Tibial artery (tissue), 4 donors: ENCODE measurements at regions not wholly inside any gene's neighbourhood (a gene's known extent, or its start where the extent isn't known, plus 50 kb on each side); places are given as distances from the start of the nearest gene placed in this dataset.

ENCODE experiments used
- DNase-seq, 2 donors: peaks; one replicate each; pipeline ENCODE4 v3.0.0-alpha.2; 2019
- H3K27ac ChIP-seq, 2 donors: fragments of 200-600 bp; sonication (generic) in 1 of 2; 1 replicate in 1 of 2; 2 replicates in 1 of 2; pipeline ENCODE4 v1.5.1; 2018 to 2019; ENCODE audit warnings: mild to moderate bottlenecking in 1 of 2
- H3K27me3 ChIP-seq, 2 donors: fragments of 200-600 bp; sonication (generic) in 1 of 2; one replicate each; pipeline versions ENCODE4 v1.5.1 to v1.6.0; 2016 to 2019
- H3K36me3 ChIP-seq, 3 donors: fragments of 200-600 bp; sonication (generic) in 2 of 3; one replicate each; pipeline ENCODE4 v1.5.1; 2016 to 2019; ENCODE audit warnings: mild to moderate bottlenecking in 2 of 3
- H3K4me1 ChIP-seq, 4 donors: fragments of 200-600 bp; sonication (generic) in 2 of 4; 1 replicate in 3 of 4; 2 replicates in 1 of 4; pipeline ENCODE4 v1.5.1; 2016 to 2019
- H3K4me3 ChIP-seq, 2 donors: fragments of 200-600 bp; sonication (generic) in 1 of 2; 1 replicate in 1 of 2; 2 replicates in 1 of 2; pipeline ENCODE4 v1.5.1; 2018 to 2019; ENCODE audit warnings: mild to moderate bottlenecking in 2 of 2
- H3K9me3 ChIP-seq, 3 donors: fragments of 200-600 bp; sonication (generic) in 1 of 3; one replicate each; pipeline ENCODE4 v1.5.1; 2016 to 2019
- CTCF ChIP-seq, 2 experiments: fragments of 200-600 bp in 1 of 2; fragments of 450-650 bp in 1 of 2; IDR thresholded peaks; one replicate each; pipeline ENCODE4 v1.5.1; 2017 to 2019; ENCODE audit warnings: antibody characterized with exemption in 2 of 2, mild to moderate bottlenecking in 1 of 2, moderate library complexity in 1 of 2
- intact Hi-C: fragments of 100-400 bp; cut with DNase I; formaldehyde crosslinking; loops from one replicate; pipeline ENCODE4 v1.15.0; 2023; ENCODE audit warnings: low total_unique reads

- H3K27me3 ChIP-seq: no peaks in the 10 kb centered on the region
- H3K4me1 ChIP-seq: no peaks in the 10 kb centered on the region
- no peak overlapping the region for H3K27ac ChIP-seq
- TF ChIP-seq CTCF (IDR thresholded peaks at IDR 0.05): no peak
- no peak for DNase-seq
- no peaks in the 10 kb centered on the region for H3K36me3 ChIP-seq
- H3K9me3 ChIP-seq: no peaks in the 10 kb centered on the region
- H3K4me3 ChIP-seq: no peak overlapping the region
- intact Hi-C loops: no loop called here
Measured at GRCh38 chr3:6571448-6571847, 289.5 kb upstream of the GRM7 start.

- no peak for DNase-seq
- Histone ChIP-seq H3K27ac (no peak overlapping the region), H3K36me3 (no peaks in the 10 kb centered on the region), H3K4me1 (no peaks in the 10 kb centered on the region), H3K4me3 (no peak overlapping the region), H3K27me3 (no peaks in the 10 kb centered on the region), H3K9me3 (no peaks in the 10 kb centered on the region)
- intact Hi-C loops: no loop called here
- TF ChIP-seq CTCF (IDR thresholded peaks at IDR 0.05): no peak
Measured at GRCh38 chr3:6577584-6577983, 283.3 kb upstream of the GRM7 start.

GRCh38 chr3:6578526-6578925, 282.4 kb upstream of the GRM7 start:
- H3K4me1 ChIP-seq: no peaks in the 10 kb centered on the region
- H3K27me3 ChIP-seq: no peaks in the 10 kb centered on the region
- no peak overlapping the region for H3K4me3 ChIP-seq
- no peaks in the 10 kb centered on the region for H3K36me3 ChIP-seq
- no peak for DNase-seq
- intact Hi-C loops: no loop called here
- no peak for TF ChIP-seq CTCF (IDR thresholded peaks at IDR 0.05)
- H3K27ac ChIP-seq: no peak overlapping the region
- H3K9me3 ChIP-seq: no peaks in the 10 kb centered on the region

- H3K36me3 ChIP-seq: no peaks in the 10 kb centered on the region
- no peak overlapping the region for H3K4me3 ChIP-seq
- TF ChIP-seq CTCF (IDR thresholded peaks at IDR 0.05): no peak
- no peaks in the 10 kb centered on the region for H3K4me1 ChIP-seq
- no peak overlapping the region for H3K27ac ChIP-seq
- no peak for DNase-seq
- H3K27me3 ChIP-seq: no peaks in the 10 kb centered on the region
- H3K9me3 ChIP-seq: no peaks in the 10 kb centered on the region
- intact Hi-C loops: no loop called here
Measured at GRCh38 chr3:6580808-6581207, 280.1 kb upstream of the GRM7 start.

GRCh38 chr3:6585360-6585759, 275.6 kb upstream of the GRM7 start:
- no peaks in the 10 kb centered on the region for H3K9me3 ChIP-seq
- H3K27ac ChIP-seq: no peak overlapping the region
- DNase-seq: no peak
- intact Hi-C loops: no loop called here
- no peak for TF ChIP-seq CTCF (IDR thresholded peaks at IDR 0.05)
- H3K27me3 ChIP-seq: no peaks in the 10 kb centered on the region
- H3K4me3 ChIP-seq: no peak overlapping the region
- H3K36me3 ChIP-seq: no peaks in the 10 kb centered on the region
- H3K4me1 ChIP-seq: no peaks in the 10 kb centered on the region

GRCh38 chr3:6600237-6600636, 260.7 kb upstream of the GRM7 start:
- intact Hi-C loops: no loop called here
- Histone ChIP-seq H3K4me3 (no peak overlapping the region), H3K4me1 (no peaks in the 10 kb centered on the region), H3K9me3 (no peaks in the 10 kb centered on the region), H3K36me3 (no peaks in the 10 kb centered on the region), H3K27me3 (no peaks in the 10 kb centered on the region), H3K27ac (no peak overlapping the region)
- no peak for DNase-seq
- no peak for TF ChIP-seq CTCF (IDR thresholded peaks at IDR 0.05)
